Muscle of leg (tissue), 3 donors: ENCODE measurements at regions not wholly inside any gene's neighbourhood (a gene's known extent, or its start where the extent isn't known, plus 50 kb on each side); places are given as distances from the start of the nearest gene placed in this dataset.
"Not testable (repeated sequence)": the region's sequence is repeated elsewhere in the genome, so short reads cannot be mapped to it uniquely, and the experiment has no call there.

Source experiments
- DNase-seq: peaks from one replicate; pipeline ENCODE4 v3.0.0; 2013
- H3K27ac ChIP-seq: one replicate; pipeline ENCODE4 v1.5.1; 2013; ENCODE audit warnings: mild to moderate bottlenecking, low read length, control low read depth
- H3K27me3 ChIP-seq: one replicate; pipeline ENCODE4 v1.6.1; 2013; ENCODE audit warnings: low read length; ENCODE audit not compliant: control insufficient read depth, insufficient read depth
- H3K36me3 ChIP-seq: one replicate; pipeline ENCODE4 v1.6.1; 2013; ENCODE audit warnings: low read length; ENCODE audit not compliant: control insufficient read depth, insufficient read depth
- H3K4me1 ChIP-seq: one replicate; pipeline ENCODE4 v1.6.1; 2013; ENCODE audit warnings: low read length; ENCODE audit not compliant: control insufficient read depth, insufficient read depth
- H3K4me3 ChIP-seq: one replicate; pipeline ENCODE4 v1.5.1; 2013; ENCODE audit warnings: low read length, control low read depth
- H3K9me3 ChIP-seq: replicated peaks from 2 replicates; pipeline ENCODE4 v1.6.1; 2013; ENCODE audit warnings: low read depth, low read length; ENCODE audit not compliant: control insufficient read depth
- WGBS: methylation state at CpG from one replicate; pipeline ENCODE4 v1.1.5; 2013; ENCODE audit warnings: missing lambda C conversion rate; ENCODE audit not compliant: insufficient coverage; 5-methylcytosine and 5-hydroxymethylcytosine counted together

- peaks cover 6% of the 10 kb centered on the region for H3K27me3 ChIP-seq
- no peaks in the 10 kb centered on the region for H3K9me3 ChIP-seq
- H3K4me1 ChIP-seq: no peaks in the 10 kb centered on the region
- H3K27ac ChIP-seq: no peak overlapping the region
- no peak for DNase-seq
- no peaks in the 10 kb centered on the region for H3K36me3 ChIP-seq
- no CpG with 5 or more reads among the region's 6 CpGs for WGBS
- no peak overlapping the region for H3K4me3 ChIP-seq
Measured at GRCh38 chr9:90074316-90074962, 469.6 kb downstream of the GADD45G start.

- no CpG with 5 or more reads among the region's 3 CpGs for WGBS
- H3K36me3 ChIP-seq, H3K27me3 ChIP-seq, H3K4me1 ChIP-seq, H3K9me3 ChIP-seq, H3K4me3 ChIP-seq, H3K27ac ChIP-seq, DNase-seq: not testable (repeated sequence)
Measured at GRCh38 chr9:90077598-90077997, 472.8 kb downstream of the GADD45G start.

- no peaks in the 10 kb centered on the region for H3K4me1 ChIP-seq
- no peaks in the 10 kb centered on the region for H3K36me3 ChIP-seq
- no peak overlapping the region for H3K27ac ChIP-seq
- DNase-seq: no peak
- H3K9me3 ChIP-seq: no peaks in the 10 kb centered on the region
- peaks cover 7% of the 10 kb centered on the region for H3K27me3 ChIP-seq
- 38% methylated on average over 1 of the region's 4 CpGs for WGBS
- no peak overlapping the region for H3K4me3 ChIP-seq
Measured at GRCh38 chr9:90078988-90079421, 474.2 kb downstream of the GADD45G start.

- no peaks in the 10 kb centered on the region for H3K36me3 ChIP-seq
- H3K4me3 ChIP-seq: no peak overlapping the region
- no peak for DNase-seq
- H3K27ac ChIP-seq: no peak overlapping the region
- H3K4me1 ChIP-seq: no peaks in the 10 kb centered on the region
- WGBS: 70% methylated on average over 3 of the region's 4 CpGs
- peaks cover 2% of the 10 kb centered on the region for H3K27me3 ChIP-seq
- H3K9me3 ChIP-seq: no peaks in the 10 kb centered on the region
Measured at GRCh38 chr9:90085633-90086032, 480.8 kb downstream of the GADD45G start.

- H3K27ac ChIP-seq: no peak overlapping the region
- H3K27me3 ChIP-seq: peaks cover 2% of the 10 kb centered on the region
- no CpG with 5 or more reads among the region's 2 CpGs for WGBS
- H3K36me3 ChIP-seq: no peaks in the 10 kb centered on the region
- no peaks in the 10 kb centered on the region for H3K4me1 ChIP-seq
- DNase-seq: peak; percentile 61
- H3K4me3 ChIP-seq: no peak overlapping the region
- no peaks in the 10 kb centered on the region for H3K9me3 ChIP-seq
Measured at GRCh38 chr9:90086101-90086511, 481.3 kb downstream of the GADD45G start.

GRCh38 chr9:90088434-90088833, 483.6 kb downstream of the GADD45G start:
- DNase-seq: no peak
- no peaks in the 10 kb centered on the region for H3K9me3 ChIP-seq
- no peaks in the 10 kb centered on the region for H3K27me3 ChIP-seq
- H3K4me3 ChIP-seq: no peak overlapping the region
- H3K27ac ChIP-seq: no peak overlapping the region
- 0% methylated on average over 2 of the region's 6 CpGs for WGBS
- H3K36me3 ChIP-seq: no peaks in the 10 kb centered on the region
- peaks cover 10% of the 10 kb centered on the region for H3K4me1 ChIP-seq

GRCh38 chr9:90088856-90089255, 484.0 kb downstream of the GADD45G start:
- no peak for DNase-seq
- Histone ChIP-seq H3K27me3 (no peaks in the 10 kb centered on the region), H3K9me3 (no peaks in the 10 kb centered on the region), H3K4me1 (peaks cover 13% of the 10 kb centered on the region), H3K27ac (no peak overlapping the region), H3K36me3 (no peaks in the 10 kb centered on the region), H3K4me3 (no peak overlapping the region)
- WGBS: 75% methylated on average over 1 of the region's 4 CpGs

GRCh38 chr9:90090997-90091396, 486.2 kb downstream of the GADD45G start:
- Histone ChIP-seq H3K9me3 (no peaks in the 10 kb centered on the region), H3K4me1 (peaks cover 27% of the 10 kb centered on the region), H3K4me3 (no peak overlapping the region), H3K36me3 (no peaks in the 10 kb centered on the region), H3K27ac (no peak overlapping the region), H3K27me3 (no peaks in the 10 kb centered on the region)
- DNase-seq: no peak
- WGBS: no CpG with 5 or more reads among the region's 4 CpGs

GRCh38 chr9:90092508-90092907, 487.7 kb downstream of the GADD45G start:
- Histone ChIP-seq H3K9me3 (no peaks in the 10 kb centered on the region), H3K4me3 (no peak overlapping the region), H3K27ac (no peak overlapping the region), H3K36me3 (no peaks in the 10 kb centered on the region), H3K27me3 (peaks cover 6% of the 10 kb centered on the region), H3K4me1 (peaks cover 43% of the 10 kb centered on the region)
- DNase-seq: no peak
- 79% methylated on average over 3 of the region's 4 CpGs for WGBS

- Histone ChIP-seq H3K4me1 (peaks cover 58% of the 10 kb centered on the region), H3K9me3 (no peaks in the 10 kb centered on the region), H3K4me3 (no peak overlapping the region), H3K36me3 (no peaks in the 10 kb centered on the region), H3K27me3 (peaks cover 12% of the 10 kb centered on the region), H3K27ac (peak overlapping the region; percentile 62)
- DNase-seq: peak; percentile 88
- WGBS: 37% methylated on average over 11 of the region's 11 CpGs
Measured at GRCh38 chr9:90095682-90096081, 490.9 kb downstream of the GADD45G start.

GRCh38 chr9:90097237-90097636, 492.4 kb downstream of the GADD45G start:
- DNase-seq: no peak
- Histone ChIP-seq H3K27ac (no peak overlapping the region), H3K36me3 (no peaks in the 10 kb centered on the region), H3K4me1 (peaks cover 58% of the 10 kb centered on the region), H3K9me3 (no peaks in the 10 kb centered on the region), H3K4me3 (no peak overlapping the region), H3K27me3 (peaks cover 12% of the 10 kb centered on the region)
- 83% methylated on average over 7 of the region's 7 CpGs for WGBS
